Keratinocyte (primary cell): ENCODE measurements at regions not wholly inside any gene's neighbourhood (a gene's known extent, or its start where the extent isn't known, plus 50 kb on each side); places are given as distances from the start of the nearest gene placed in this dataset.

Experiments used
- DNase-seq: peaks from one replicate; pipeline ENCODE4 v3.0.0-alpha.2; 2011; ENCODE audit warnings: low read depth, missing footprints, low spot score
- FAIRE-seq: peaks from 2 replicates; lab custom pipeline; 2011; peaks lifted over from hg19 to GRCh38; lab: Jason Lieb, UNC
- H2AFZ ChIP-seq: 2 replicates; pipeline ENCODE4 v1.6.0; 2012; ENCODE audit warnings: low read length, control low read depth, inconsistent platforms; ENCODE audit not compliant: control insufficient read depth
- H3K27ac ChIP-seq: 2 replicates; pipeline ENCODE4 v1.5.1; 2011; ENCODE audit warnings: low read length; ENCODE audit not compliant: control insufficient read depth, insufficient read depth
- H3K27me3 ChIP-seq: 3 replicates; pipeline ENCODE4 v1.6.0; 2011; ENCODE audit warnings: low read length; ENCODE audit not compliant: control insufficient read depth, insufficient read depth; ENCODE audit errors: extremely low read depth
- H3K36me3 ChIP-seq, 2 experiments: 2 replicates in 1 of 2; 3 replicates in 1 of 2; pipeline ENCODE4 v1.5.1; 2011; ENCODE audit warnings: low read length in 2 of 2, mild to moderate bottlenecking in 1 of 2; ENCODE audit not compliant: control insufficient read depth in 2 of 2, insufficient read depth in 2 of 2; ENCODE audit errors: extremely low read depth in 1 of 2
- H3K4me1 ChIP-seq: 3 replicates; pipeline ENCODE4 v1.5.1; 2011; ENCODE audit warnings: low read length; ENCODE audit not compliant: control insufficient read depth, insufficient read depth; ENCODE audit errors: extremely low read depth
- H3K4me2 ChIP-seq: 3 replicates; pipeline ENCODE4 v1.6.0; 2011; ENCODE audit warnings: low read depth, low read length; ENCODE audit not compliant: control insufficient read depth, insufficient read depth; ENCODE audit errors: extremely low read depth
- H3K4me3 ChIP-seq, 3 experiments: fragments of 200-600 bp in 1 of 3; sonication (generic) in 1 of 3; 2 replicates in 2 of 3; 3 replicates in 1 of 3; pipeline ENCODE4 v1.5.1; 2011 to 2016; ENCODE audit warnings: low read length in 3 of 3, mild to moderate bottlenecking in 3 of 3, control low read depth in 2 of 3, inconsistent platforms in 1 of 3, low read depth in 1 of 3, mixed read lengths in 1 of 3, mixed run types in 1 of 3, moderate library complexity in 1 of 3; ENCODE audit not compliant: control insufficient read depth in 2 of 3, insufficient read depth in 2 of 3; ENCODE audit errors: extremely low read depth in 1 of 3
- H3K79me2 ChIP-seq: 2 replicates; pipeline ENCODE4 v1.6.0; 2012; ENCODE audit warnings: low read length; ENCODE audit not compliant: control insufficient read depth, insufficient read depth
- H3K9ac ChIP-seq: 3 replicates; pipeline ENCODE4 v1.6.0; 2011; ENCODE audit warnings: low read length; ENCODE audit not compliant: control insufficient read depth, insufficient read depth; ENCODE audit errors: extremely low read depth
- H3K9me1 ChIP-seq: 3 replicates; pipeline ENCODE4 v1.6.0; 2011; ENCODE audit warnings: low read length; ENCODE audit not compliant: control insufficient read depth, insufficient read depth; ENCODE audit errors: extremely low read depth
- H3K9me3 ChIP-seq: 2 replicates; pipeline ENCODE4 v1.5.1; 2012; ENCODE audit warnings: low read depth, low read length; ENCODE audit not compliant: control insufficient read depth
- H4K20me1 ChIP-seq: 3 replicates; pipeline ENCODE4 v1.6.0; 2011; ENCODE audit warnings: low read length; ENCODE audit not compliant: control insufficient read depth, insufficient read depth; ENCODE audit errors: extremely low read depth
- EZH2 ChIP-seq: IDR thresholded peaks from one replicate; pipeline ENCODE4 v1.6.1; 2012; ENCODE audit warnings: inconsistent platforms, mild to moderate bottlenecking, low read length, moderate library complexity
- dilution Hi-C: fragments of 300-500 bp; cut with MboI; formaldehyde crosslinking; loops from one replicate; pipeline ENCODE4 v1.7.0; 2020; ENCODE audit warnings: low sequenced_read_pairs; ENCODE audit not compliant: extremely low pct_ligation_motif_present
- TF ChIP-seq, protein P1 (sequence below), 3 experiments: IDR thresholded peaks in 1 of 3; conservative IDR thresholded peaks in 1 of 3; optimal IDR thresholded peaks in 1 of 3; 2 replicates in 2 of 3; 3 replicates in 1 of 3; pipeline versions ENCODE3 to v1.5.1; 2011; ENCODE audit warnings: low read length in 3 of 3, mild to moderate bottlenecking in 3 of 3, moderate library complexity in 2 of 3, control low read depth in 1 of 3, inconsistent platforms in 1 of 3; ENCODE audit not compliant: insufficient read depth in 2 of 3; ENCODE audit errors: extremely low read depth in 1 of 3

DNA sequence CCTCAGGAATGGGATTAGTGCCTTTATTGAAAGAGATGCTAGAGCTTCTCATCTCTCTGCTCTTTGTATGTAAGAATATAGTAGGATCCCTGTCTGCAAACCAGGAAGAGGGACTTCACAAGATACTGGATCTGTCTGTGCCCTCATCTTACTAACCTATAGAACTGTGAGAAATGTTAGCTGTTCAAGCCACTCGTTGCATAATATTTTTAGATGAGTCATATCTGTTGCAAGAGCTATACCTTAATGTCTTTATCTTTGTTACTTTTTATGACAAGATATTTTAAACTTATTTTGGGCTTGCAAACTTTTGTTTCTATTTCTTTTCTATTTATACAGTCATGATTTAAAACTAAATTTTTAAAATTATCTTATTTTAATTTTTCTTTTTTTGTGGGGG, 1296.8 kb upstream of the CDH6 start:
- H3K27ac ChIP-seq: no peak overlapping the region
- H3K4me2 ChIP-seq: no peak overlapping the region
- H3K36me3 ChIP-seq: no peaks in the 10 kb centered on the region
- H3K27me3 ChIP-seq: no peaks in the 10 kb centered on the region
- H3K79me2 ChIP-seq: no peaks in the 10 kb centered on the region
- no peak for FAIRE-seq
- DNase-seq: no peak
- no peaks in the 10 kb centered on the region for H4K20me1 ChIP-seq
- no peak overlapping the region for H2AFZ ChIP-seq
- no peaks in the 10 kb centered on the region for H3K9me3 ChIP-seq
- no peak overlapping the region for H3K9ac ChIP-seq
- H3K4me3 ChIP-seq: no peak overlapping the region
- TF ChIP-seq EZH2: no peak
- TF ChIP-seq, protein P1, sequence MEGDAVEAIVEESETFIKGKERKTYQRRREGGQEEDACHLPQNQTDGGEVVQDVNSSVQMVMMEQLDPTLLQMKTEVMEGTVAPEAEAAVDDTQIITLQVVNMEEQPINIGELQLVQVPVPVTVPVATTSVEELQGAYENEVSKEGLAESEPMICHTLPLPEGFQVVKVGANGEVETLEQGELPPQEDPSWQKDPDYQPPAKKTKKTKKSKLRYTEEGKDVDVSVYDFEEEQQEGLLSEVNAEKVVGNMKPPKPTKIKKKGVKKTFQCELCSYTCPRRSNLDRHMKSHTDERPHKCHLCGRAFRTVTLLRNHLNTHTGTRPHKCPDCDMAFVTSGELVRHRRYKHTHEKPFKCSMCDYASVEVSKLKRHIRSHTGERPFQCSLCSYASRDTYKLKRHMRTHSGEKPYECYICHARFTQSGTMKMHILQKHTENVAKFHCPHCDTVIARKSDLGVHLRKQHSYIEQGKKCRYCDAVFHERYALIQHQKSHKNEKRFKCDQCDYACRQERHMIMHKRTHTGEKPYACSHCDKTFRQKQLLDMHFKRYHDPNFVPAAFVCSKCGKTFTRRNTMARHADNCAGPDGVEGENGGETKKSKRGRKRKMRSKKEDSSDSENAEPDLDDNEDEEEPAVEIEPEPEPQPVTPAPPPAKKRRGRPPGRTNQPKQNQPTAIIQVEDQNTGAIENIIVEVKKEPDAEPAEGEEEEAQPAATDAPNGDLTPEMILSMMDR (optimal IDR thresholded peaks at IDR 0.05 in 1 of 3, IDR thresholded peaks at IDR 0.05 in 1 of 3, conservative IDR thresholded peaks at IDR 0.05 in 1 of 3; ENCODE audit: extremely low read depth in 1 of 3, insufficient read depth in 2 of 3, low read length in 3 of 3): no peak
- no peaks in the 10 kb centered on the region for H3K9me1 ChIP-seq
- H3K4me1 ChIP-seq: no peaks in the 10 kb centered on the region
- dilution Hi-C loops: no loop called here

DNA sequence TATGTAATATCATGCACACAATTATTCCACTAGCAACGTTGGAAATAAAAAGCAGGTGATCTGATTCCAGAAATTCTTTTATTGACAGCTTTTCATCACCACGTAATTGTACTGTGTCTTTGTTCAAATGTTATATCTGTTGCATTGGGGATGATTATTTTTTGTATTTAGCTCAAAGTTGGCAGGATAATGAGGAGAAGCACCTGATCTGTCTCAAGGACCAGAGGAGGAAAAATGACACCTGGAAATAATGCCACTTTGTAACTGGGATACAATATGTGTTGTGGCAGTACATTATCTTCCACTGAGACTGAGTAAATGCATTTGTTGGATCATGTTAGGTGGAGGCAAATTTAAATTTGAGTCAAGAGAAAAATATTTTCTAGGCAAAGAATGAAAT, 1298.8 kb upstream of the CDH6 start:
- no peak overlapping the region for H3K4me3 ChIP-seq
- no peaks in the 10 kb centered on the region for H3K36me3 ChIP-seq
- no peak overlapping the region for H2AFZ ChIP-seq
- H3K9ac ChIP-seq: no peak overlapping the region
- no peak overlapping the region for H3K27ac ChIP-seq
- H3K9me3 ChIP-seq: no peaks in the 10 kb centered on the region
- no peak for FAIRE-seq
- dilution Hi-C loops: no loop called here
- no peaks in the 10 kb centered on the region for H4K20me1 ChIP-seq
- TF ChIP-seq, protein P1 (optimal IDR thresholded peaks at IDR 0.05 in 1 of 3, IDR thresholded peaks at IDR 0.05 in 1 of 3, conservative IDR thresholded peaks at IDR 0.05 in 1 of 3; ENCODE audit: extremely low read depth in 1 of 3, insufficient read depth in 2 of 3, low read length in 3 of 3): no peak
- TF ChIP-seq EZH2: no peak
- no peaks in the 10 kb centered on the region for H3K27me3 ChIP-seq
- DNase-seq: no peak
- no peaks in the 10 kb centered on the region for H3K4me1 ChIP-seq
- H3K9me1 ChIP-seq: no peaks in the 10 kb centered on the region
- H3K79me2 ChIP-seq: no peaks in the 10 kb centered on the region
- no peak overlapping the region for H3K4me2 ChIP-seq
